Astrocyte of the spinal cord (primary cell): ENCODE measurements at regions not wholly inside any gene's neighbourhood (a gene's known extent, or its start where the extent isn't known, plus 50 kb on each side); places are given as distances from the start of the nearest gene placed in this dataset.

Source experiments
- DNase-seq: peaks from one replicate; pipeline ENCODE4 v3.0.0; 2011; ENCODE audit warnings: low read depth, low spot score
- H3K4me3 ChIP-seq: 2 replicates; pipeline ENCODE4 v1.5.1; 2011; ENCODE audit warnings: low read depth, mild to moderate bottlenecking, low read length, moderate library complexity
- CTCF ChIP-seq: IDR thresholded peaks from 2 replicates; pipeline ENCODE4 v1.5.1; 2012; ENCODE audit warnings: low read depth, mild to moderate bottlenecking, low read length, inconsistent platforms
- in situ Hi-C: cut with HindIII; loops from 2 replicates; pipeline ENCODE4 v1.10.0; 2017; ENCODE audit warnings: low sequenced_read_pairs

- H3K4me3 ChIP-seq: no peak overlapping the region
- no peak for TF ChIP-seq CTCF
- no peak for DNase-seq
- in situ Hi-C loops: no loop called here
These were observed 255.7 kb downstream of the BRINP2 start for GRCh38 chr1:177426497-177426896.

- DNase-seq: no peak
- in situ Hi-C loops: no loop called here
- TF ChIP-seq CTCF: no peak
- no peak overlapping the region for H3K4me3 ChIP-seq
These were observed 254.4 kb downstream of the BRINP2 start for GRCh38 chr1:177425199-177425598.

GRCh38 chr1:177424744-177425143 is 254.0 kb downstream of the BRINP2 start:
- no peak for TF ChIP-seq CTCF
- in situ Hi-C loops: no loop called here
- no peak overlapping the region for H3K4me3 ChIP-seq
- no peak for DNase-seq

GRCh38 chr1:177423090-177423489 is 252.3 kb downstream of the BRINP2 start:
- H3K4me3 ChIP-seq: no peak overlapping the region
- DNase-seq: no peak
- in situ Hi-C loops: no loop called here
- TF ChIP-seq CTCF: no peak

- in situ Hi-C loops: no loop called here
- H3K4me3 ChIP-seq: no peak overlapping the region
- no peak for TF ChIP-seq CTCF
- no peak for DNase-seq
These were observed 243.3 kb downstream of the BRINP2 start for GRCh38 chr1:177413982-177414596.

GRCh38 chr1:177411381-177411780 is 240.6 kb downstream of the BRINP2 start:
- no peak overlapping the region for H3K4me3 ChIP-seq
- in situ Hi-C loops: no loop called here
- no peak for TF ChIP-seq CTCF
- no peak for DNase-seq
